Stimulated activated CD4-positive, alpha-beta T cell treated with anti-CD3 and anti-CD28 coated beads, Interleukin-12 subunit alpha, Interleukin-12 subunit beta, amount 100 ng/mL, for 48 hours (primary cell): ENCODE measurements at regions not wholly inside any gene's neighbourhood (a gene's known extent, or its start where the extent isn't known, plus 50 kb on each side); places are given as distances from the start of the nearest gene placed in this dataset.
"Not testable (repeated sequence)": the region's sequence is repeated elsewhere in the genome, so short reads cannot be mapped to it uniquely, and the experiment has no call there.

ENCODE experiments used
- DNase-seq, 3 donors: peaks; one replicate each; pipeline ENCODE4 v3.0.0-alpha.2; 2020; ENCODE audit warnings: low read depth in 2 of 3, low spot score in 1 of 3

DNA sequence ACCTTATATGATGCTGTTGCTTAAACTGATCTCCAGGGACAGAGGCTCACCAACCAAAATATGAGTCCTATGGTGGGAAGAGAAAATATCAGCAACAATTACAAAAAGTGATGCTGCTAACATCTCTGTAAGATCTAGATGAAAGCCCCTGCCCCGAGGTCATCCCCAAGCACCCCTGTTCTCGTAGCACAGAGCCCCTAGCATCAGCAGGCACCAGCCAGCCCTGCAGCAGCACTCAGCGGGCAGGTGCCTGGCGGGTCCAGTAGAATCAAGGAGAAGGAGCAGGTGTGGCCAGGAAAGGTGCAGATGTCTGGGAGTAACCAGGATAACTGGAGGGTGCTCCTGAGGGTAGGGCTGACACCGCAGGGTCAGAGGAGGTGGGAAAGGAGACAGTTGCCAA, 474.2 kb upstream of the MYT1L start:
- DNase-seq, result no peak

DNA sequence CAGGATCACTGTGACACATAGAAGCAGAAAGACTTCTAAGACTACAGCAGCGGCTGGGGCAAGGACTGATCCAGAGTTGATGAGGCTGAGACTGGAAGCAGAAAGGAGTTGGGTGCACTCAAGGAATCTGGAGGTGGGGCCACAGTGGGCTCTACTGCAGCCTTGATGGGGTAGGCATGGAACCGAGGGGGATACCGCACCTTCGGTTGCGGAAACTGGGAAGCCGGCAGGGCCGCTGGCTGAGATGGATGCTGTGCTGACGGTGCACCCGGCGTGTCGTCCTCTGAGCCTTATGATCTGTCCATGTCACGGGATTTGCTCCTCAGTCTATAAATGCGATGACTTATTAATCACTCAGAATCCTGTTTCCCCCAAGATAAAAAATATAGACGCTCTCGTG, 473.5 kb upstream of the MYT1L start:
- no peak for DNase-seq

DNA sequence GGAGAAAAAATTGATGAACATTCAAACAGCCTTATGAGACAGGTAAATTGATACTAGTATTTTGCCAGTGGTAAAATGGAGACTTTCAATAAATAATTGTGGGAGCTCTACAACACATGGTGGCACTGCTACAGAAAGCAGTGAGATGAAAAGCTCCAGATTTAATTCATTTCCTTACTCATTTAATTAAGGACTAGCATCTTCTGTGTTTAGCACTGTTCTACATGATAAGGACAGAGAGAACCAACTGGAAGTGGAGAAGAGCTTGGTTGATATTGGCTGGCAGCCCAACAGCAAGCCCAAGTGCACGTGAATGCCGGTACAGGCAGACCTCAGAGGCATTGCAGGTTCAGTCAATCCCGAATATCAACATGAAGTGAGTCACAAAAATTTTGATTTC, 470.4 kb upstream of the MYT1L start:
- no peak for DNase-seq

DNA sequence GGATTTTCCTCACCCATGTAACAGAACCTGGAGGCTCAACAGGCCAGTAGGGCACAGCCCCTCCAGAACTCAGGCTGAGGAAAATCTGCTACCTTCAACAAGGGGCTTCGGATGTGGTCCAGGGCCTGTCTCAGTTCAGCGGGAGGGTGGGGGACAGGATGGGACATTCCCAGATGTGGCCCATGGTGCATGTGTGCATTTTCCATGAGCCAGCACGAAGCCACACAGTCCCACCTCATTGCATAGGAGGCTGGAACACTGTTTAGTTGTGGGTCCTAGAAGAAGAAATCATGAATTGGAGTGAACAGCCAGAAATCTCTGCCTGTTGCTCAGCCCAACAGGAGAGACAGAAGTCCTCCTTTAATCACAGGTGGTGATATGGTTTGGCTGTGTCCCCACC, 469.6 kb upstream of the MYT1L start:
- no peak for DNase-seq

DNA sequence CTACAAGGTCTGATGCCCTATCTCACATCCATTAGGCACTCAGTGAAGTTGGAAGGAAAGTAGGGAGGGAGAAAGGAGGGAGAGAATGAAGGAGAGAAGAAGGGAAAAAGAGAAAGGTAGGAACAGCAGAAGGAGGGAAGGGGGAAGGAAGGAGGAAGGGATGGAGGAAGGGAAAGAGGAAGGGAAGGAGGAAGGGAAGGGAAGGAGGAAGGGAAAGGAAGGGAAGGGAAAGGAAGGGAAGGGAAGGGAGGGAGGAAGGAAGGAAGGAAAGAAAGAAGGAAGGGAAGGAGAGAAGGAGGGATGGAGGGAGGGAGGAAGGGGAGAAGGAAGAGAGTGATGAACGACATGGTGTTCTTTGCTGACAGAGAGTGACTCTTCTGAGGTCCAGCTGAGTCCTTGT, 468.9 kb upstream of the MYT1L start:
- no peak for DNase-seq

DNA sequence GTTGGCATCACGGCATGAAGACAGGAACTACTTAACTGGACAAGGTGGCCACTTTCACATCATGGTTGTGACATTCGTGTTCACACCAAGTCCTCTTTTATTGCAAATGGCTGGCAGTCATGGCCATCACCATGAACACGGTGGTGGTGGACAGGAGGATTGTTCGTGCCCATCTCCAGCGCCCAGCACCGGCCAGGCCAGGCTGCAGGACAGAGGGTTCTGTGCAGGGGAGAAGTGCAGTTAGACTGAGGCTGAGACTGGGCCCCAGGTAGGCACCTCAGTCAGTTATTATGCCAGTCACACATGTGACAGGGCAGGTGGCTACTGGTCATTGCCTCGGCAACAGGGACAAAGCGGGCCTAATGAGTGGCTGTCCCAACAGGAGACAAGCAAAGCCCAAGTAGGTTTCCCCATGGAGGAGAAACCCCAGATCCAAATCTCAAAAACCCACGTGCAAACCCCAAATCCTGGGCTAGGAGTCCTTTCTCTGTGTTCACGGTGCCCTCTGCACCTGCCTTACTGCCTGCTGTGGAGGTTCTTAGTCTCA, 468.1 kb upstream of the MYT1L start:
- DNase-seq, result no peak

DNA sequence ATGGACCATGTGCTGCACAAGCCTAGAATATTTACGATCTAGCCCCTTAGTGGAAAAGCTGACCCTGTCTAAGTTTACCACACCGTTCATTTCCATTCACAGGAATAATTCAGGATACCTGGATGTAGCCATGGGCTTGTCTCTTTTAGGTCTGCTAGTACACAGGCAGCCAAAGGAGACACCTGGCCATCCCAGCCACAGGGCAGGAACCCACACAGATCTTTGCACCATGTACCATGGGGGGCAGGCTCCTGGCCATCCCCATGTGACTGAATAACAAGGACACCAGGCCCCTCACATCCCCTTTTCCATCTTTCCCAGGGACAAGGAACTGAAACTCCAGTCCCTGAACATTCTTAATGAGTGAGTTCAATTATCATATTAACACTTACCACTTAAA, 467.3 kb upstream of the MYT1L start:
- DNase-seq, result no peak

DNA sequence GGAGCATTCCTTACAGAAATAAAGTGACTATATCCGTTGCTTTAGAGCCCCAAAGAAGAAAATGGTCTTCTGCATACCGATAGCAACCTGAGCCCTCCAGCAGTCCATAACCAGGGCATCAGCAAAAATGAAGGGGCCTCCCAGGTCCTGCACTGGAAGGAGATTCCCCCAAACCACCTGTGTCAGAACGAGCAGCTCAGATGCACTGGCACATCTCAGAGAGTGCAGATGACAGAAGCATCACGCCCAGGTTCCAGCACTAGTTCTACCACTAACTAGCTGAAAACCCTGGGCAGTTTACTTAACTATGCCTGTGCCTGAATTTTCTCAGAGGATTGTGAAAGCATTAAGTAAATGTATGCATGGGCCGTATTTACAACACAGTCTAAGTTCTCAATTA, 466.7 kb upstream of the MYT1L start:
- DNase-seq, result no peak

DNA sequence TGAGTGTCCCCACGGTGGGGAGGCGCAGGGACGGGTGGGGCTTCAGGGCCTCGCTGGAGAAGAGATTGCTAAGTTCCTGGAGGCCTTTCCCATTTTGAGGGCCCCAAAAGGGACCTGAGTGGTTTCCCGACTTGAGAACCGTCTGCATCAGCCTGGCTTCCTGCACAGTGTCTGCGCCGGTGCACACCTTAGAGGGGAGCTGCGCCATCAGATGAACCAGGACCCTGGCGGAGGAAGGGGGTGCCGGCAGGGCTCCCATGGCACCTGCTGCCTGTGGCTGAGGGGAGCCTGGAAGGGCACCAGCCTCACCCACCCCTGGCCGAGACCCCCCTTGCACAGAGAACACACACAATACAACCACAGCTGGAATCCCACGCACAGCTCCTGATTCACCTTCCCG, 465.1 kb upstream of the MYT1L start:
- DNase-seq, result no peak

DNA sequence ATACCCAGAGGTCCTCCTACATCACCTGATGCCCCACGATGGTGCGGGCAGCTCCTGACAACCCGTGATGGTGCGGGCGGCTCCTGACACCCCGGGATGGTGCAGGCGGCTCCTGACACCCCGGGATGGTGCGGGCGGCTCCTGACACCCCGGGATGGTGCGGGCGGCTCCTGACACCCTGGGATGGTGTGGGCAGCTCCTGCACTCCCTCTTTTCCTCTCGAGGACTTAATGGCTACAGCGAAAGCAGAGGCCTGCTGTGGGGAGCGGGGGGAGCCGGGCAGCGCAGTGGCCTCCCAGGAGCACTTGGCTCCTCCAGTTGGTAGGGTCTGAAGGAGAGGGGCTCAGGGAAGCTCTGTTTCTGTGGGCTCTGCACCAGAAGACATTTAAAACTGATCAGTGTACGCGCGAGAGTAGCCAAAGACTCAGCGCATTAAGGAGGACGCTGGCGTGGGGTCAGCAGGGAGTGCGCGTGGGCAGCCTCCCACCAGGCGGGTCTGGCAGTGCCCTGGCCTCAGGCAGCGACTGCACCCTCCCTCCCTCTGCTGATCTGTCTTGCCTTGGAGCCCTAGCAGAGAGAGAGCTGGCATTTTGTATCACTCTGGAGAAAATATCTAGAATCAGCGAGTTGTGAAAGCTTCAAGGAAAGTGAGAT, 464.5 kb upstream of the MYT1L start:
- DNase-seq, result no peak

DNA sequence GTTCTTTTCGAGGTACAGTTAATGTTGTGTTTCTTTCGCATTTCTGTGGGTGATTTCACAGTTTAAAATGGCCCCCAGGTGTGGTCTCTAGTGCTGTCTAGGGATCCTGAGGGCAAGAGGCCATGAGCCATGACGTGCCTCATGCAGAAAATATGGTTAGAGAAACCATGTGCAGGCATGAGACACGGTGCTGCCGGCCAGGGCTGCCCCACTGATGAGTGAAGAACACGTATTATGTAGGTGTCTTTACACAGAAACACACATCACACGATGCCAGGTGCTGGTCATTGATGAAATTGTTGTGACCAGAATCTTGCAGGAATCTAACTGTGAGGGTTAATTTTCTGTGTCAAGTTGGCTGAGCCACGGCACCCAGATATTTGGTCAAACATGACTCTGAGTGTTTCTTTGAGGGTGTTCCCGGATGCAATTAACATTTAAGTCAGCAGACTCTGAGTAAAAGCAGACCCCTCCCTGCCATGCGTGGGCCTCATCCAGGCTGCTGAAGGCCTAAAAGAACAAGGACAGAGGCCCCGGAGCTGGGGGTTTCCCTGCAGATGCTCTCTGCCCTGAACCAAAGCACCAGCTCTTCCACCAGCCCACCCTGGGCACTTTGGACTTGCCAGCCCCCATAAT, 463.0 kb upstream of the MYT1L start:
- DNase-seq, result no peak

DNA sequence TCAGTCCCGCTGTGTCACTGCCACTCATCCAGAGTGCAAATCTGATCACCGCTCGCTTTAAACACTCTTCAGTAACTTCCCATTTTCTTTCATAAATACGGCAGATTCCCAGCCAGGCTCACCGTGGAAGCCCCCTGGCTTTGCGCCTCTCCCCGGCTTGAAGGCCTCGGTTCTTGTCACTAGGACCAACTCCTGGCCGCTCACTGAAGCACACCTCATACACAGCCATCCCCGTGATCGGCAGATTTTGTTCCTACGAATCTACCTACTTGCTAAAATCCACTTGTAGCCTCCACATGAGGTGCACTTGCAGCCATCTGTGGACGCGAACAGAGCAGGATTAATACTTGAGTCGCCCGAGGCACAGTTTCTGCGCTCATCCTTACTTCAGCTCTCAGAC, 462.4 kb upstream of the MYT1L start:
- no peak for DNase-seq

DNA sequence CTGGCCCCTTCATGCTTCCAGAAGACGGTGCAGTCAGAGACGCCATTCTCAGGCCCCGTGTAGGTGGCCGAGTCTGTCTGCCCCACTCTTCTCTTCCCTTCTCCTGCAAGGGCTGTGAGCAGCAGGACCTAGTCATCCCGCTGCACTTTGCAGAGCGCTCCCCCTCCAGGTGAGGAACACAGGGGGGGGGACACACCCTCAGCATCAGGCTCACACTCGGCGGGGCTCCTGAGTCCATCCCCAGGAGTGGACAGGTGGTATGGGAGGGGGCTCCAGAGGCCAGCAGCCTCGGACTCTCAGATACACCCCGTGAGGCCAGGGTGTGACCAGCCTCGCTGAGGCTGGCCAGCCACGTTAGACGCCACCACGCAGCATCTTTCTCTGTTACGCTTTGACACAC, 460.5 kb upstream of the MYT1L start:
- DNase-seq, result no peak

DNA sequence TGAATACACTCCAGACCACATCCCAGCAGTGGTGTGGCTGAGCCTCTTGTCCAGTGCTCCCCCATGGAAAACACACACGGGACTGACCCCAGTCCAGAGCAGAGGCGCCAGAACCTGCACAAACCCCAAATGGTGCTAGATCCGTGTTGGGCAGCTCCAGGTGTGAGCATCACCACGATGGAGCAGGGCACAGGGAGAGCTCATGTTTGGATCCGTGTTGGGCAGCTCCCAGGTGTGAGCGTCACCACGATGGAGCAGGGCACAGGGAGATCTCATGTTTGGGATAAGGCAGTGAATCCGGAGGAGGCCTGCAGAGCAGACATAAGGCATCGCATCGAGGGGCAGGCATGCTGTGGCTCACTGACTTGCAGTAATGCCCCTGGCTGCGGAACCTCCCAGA, 460.0 kb upstream of the MYT1L start:
- DNase-seq, result no peak

DNA sequence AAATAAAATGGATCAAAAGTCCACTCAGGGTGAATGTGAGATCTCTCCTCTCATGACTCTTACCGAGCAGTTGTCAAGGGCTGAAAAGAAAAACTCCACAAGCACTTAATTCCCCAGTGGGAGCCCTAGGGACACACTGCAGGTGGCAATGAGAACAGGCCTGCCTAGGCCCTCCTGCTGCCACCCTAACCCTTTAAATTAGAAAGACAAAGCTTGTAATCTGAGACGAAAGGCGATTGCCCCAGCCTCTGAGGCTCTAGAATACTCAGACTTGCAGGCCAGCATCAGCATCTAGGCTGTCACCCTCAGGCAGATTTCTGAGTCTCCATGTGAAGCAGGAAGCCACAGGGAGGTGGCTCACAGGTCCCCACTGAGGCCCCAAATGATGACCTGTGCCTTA, 457.0 kb upstream of the MYT1L start:
- DNase-seq, result no peak

DNA sequence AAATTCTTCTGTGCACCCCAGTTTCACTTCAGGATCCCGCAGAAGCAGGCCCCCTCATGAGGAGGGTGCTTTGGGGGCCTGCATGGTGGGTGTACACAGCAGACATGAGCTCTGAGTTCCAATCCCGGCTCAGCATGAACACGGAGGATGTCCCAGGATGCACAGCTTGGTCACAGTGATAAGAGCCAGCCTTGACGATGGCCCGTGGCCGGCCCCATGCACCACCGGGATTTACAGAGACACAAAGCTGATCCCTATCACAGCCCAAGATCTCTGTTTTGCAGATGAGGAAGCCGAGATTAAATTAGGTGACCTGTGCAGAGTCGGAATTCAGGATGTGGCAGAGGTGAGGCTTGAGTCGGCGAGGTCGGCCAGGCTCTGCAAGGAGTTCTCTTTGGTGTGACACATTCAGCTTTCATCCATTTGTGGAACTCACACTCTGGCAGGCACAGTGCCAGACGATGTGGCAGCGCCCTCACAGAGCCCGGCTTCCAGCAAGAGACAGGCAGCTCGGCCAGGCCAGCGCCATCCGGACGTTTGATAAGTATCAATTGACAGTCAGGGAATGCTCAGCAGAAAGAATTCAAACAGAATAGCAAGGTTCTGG, 456.3 kb upstream of the MYT1L start:
- DNase-seq, result no peak

DNA sequence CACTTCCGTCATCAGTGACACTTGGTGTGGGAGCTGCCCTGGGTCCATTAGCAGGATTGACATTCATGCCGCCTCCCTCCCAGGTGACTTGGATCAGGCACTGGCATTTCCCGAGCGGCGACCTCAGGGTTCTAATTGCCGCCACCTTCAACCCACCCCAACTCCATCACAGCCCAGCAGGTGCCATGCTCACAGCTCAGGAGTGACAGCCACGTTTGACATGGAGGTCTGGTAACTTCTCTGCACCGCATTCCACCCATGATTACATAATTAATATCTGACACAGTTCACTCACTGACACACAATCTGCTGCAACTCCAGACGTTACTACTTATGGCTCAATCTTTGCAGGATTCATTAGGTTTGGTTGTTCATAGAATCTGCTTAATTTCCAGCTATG, 450.9 kb upstream of the MYT1L start:
- DNase-seq, result no peak

DNA sequence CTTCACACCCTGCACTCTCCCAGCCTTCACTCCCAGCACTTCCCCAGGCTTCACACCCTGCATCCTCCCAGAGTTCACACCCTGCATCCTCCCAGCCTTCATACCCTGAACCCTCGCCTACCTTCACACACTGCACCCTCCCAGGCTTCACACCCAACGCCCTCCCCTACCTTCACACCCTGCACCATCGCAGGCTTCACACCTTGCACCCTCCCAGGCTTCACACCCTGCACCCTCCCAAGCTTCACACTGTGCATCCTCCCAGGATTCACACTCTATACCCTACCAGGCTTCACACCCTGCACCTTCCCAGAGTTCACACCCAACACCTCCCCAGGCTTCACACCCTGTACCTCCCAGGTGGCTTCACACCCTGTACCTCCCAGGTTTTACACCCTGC, 448.7 kb upstream of the MYT1L start:
- DNase-seq, result no peak

DNA sequence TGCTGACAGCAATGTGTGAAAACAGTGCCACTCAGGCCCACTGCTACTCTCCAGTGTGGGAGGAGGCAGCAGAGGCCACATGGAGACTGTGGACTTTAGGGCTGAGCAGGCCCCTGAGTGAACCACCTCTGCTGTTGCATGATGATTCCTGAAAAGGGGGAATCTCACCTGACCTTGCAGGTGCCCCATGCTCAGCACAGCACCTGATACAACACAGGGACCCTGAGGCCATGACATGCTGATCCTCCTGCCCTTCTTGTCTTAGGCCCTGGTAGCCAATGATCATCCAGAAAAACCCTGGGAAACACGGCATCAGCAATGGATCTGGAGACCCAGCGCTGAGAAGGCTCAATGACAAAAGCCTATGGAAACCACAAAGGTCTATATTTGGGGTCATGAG, 446.8 kb upstream of the MYT1L start:
- DNase-seq, result no peak

DNA sequence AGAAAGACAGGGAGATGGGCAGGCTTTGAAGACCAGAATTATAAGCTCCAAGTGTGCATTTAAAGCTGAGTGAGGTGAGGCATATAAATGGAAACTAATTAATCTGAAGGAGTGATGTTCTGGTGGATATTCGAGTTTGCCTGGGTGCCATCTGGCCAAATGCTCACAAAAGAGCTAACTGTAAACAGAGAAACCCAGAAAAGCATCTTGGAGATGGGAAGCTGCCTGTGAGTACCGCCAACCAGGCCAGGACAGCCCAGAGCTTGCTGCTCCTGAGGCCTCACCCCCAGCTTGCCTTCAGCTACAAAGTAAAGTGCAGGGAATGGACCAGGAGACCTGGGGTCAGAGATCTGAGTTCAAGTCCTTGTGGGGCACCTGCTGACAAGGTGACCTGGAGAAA, 446.1 kb upstream of the MYT1L start:
- no peak for DNase-seq

DNA sequence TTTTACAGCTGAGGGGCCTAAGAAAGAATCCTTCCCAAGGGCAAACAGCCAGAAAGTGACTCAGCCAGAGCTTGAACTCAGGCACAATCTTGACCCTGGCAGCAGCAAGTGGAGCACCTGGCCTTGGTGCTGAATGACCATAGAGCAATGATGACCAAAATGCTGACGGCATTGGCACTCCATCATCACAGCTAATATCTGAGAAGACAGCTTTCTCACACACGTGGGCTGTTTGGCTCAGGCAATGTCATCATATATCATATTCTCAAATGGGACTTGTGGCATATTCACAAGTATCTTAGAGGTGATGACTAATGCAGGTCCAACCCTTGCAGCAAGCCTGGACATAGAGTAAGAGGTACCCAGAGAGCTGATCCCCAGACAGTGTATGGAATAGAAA, 443.9 kb upstream of the MYT1L start:
- DNase-seq, result no peak

DNA sequence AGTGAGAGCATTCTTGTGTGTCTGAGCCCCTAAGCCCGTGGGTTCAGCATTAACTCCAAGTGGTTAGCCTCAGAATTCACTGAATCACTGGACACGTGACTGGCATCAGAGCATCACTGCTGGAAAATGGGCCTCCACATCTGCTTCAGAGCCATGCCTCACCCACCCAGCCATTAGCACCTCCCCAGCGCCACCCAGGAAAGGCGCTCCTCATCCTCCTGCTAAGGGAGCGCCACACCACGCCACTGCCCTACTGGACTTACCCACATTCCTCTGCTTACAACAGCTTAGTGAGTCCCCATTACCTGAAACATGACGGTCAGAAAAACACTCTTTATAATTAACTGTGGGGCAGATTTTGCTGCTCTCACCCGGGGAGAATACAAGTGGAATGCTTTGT, 442.6 kb upstream of the MYT1L start:
- no peak for DNase-seq

DNA sequence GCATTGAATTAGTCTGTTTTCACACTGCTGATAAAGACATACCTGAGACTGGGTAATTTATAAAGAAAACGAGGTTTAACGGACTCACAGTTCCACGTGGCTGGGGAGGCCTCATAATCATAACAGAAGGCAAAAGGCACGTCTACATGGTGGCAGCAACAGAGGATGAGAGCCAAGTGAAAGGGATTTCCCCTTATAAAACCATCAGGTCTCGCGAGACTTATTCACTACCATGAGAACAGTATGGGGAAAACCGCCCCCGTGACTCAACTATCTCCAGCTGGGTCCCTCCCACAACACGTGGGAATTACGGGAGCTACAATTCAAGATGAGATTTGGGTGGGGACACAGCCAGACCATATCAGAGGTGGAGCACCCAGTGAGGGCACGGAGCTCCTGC, 442.0 kb upstream of the MYT1L start:
- DNase-seq, result not testable (repeated sequence)
